ENCODE measurements at regions not wholly inside any gene's neighbourhood (a gene's known extent, or its start where the extent isn't known, plus 50 kb on each side); places are given as distances from the start of the nearest gene placed in this dataset.
"Not testable (repeated sequence)": the region's sequence is repeated elsewhere in the genome, so short reads cannot be mapped to it uniquely, and the experiment has no call there.

GRCh38 chr6:14290041-14290771 is 172.6 kb downstream of the CD83 start:
- no peak for DNase-seq (ENCODE audit: low read depth)
- no peak overlapping the region for H3K4me3 ChIP-seq (ENCODE audit: low read depth, low read length)
- TF ChIP-seq, protein P1, sequence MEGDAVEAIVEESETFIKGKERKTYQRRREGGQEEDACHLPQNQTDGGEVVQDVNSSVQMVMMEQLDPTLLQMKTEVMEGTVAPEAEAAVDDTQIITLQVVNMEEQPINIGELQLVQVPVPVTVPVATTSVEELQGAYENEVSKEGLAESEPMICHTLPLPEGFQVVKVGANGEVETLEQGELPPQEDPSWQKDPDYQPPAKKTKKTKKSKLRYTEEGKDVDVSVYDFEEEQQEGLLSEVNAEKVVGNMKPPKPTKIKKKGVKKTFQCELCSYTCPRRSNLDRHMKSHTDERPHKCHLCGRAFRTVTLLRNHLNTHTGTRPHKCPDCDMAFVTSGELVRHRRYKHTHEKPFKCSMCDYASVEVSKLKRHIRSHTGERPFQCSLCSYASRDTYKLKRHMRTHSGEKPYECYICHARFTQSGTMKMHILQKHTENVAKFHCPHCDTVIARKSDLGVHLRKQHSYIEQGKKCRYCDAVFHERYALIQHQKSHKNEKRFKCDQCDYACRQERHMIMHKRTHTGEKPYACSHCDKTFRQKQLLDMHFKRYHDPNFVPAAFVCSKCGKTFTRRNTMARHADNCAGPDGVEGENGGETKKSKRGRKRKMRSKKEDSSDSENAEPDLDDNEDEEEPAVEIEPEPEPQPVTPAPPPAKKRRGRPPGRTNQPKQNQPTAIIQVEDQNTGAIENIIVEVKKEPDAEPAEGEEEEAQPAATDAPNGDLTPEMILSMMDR (conservative IDR thresholded peaks at IDR 0.05; ENCODE audit: low read depth, low read length): no peak

DNA sequence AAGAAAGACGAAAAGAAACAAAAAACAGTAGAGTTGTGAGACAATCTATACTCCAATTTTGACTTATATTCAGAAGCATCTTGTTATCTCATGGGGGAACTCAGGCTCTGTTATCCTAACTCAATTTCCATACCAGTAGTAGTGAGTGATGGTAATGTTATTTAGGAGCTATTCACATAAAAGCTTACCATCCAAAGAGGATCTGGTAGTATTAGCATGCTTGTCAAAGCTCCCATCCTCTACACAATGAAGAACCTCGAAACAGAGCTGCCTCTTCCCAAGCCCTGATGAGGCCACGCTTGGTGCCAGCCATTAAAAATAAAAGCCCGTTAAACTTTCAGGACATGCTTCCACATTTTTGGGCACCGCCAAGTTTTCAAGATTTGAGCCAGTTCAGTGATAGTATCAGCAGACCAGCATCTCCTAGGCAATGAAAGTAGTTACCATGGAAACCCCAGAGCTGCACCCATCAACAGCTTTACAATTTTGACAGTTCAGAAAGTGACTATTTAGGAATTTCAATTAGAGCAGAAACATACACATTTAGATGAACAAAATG is 173.3 kb downstream of the CD83 start:
- no peak for DNase-seq (ENCODE audit: low read depth)
- TF ChIP-seq, protein P1 (conservative IDR thresholded peaks at IDR 0.05; ENCODE audit: low read depth, low read length): no peak

DNA sequence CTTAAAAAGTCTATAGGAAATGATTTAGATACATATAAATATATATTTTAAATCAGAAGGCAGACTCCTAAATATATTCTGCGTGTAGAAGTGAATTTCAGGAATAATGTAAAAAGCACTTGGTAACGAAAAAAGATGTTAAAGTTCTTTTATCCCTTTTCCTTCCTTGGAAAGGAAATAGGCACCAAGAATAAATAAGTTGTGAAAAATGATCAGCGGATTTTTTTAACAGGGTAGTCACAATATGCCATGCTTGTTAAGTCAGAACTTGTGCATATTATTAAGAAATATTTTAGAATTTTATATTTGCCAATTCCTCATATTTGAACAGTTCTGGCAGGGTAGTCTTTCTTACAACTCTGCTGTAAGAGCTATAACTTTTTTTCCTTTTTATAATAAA is 173.8 kb downstream of the CD83 start:
- DNase-seq (ENCODE audit: low read depth): no peak
- TF ChIP-seq, protein P1 (conservative IDR thresholded peaks at IDR 0.05; ENCODE audit: low read depth, low read length): no peak
- H3K4me3 ChIP-seq (ENCODE audit: low read depth, low read length): no peak overlapping the region

More for the DNA sequence above, 173.3 kb downstream of the CD83 start:
- no peak overlapping the region for H3K4me3 ChIP-seq (ENCODE audit: low read depth, low read length)

GRCh38 chr6:14292119-14292518 is 174.5 kb downstream of the CD83 start:
- TF ChIP-seq, protein P1 (conservative IDR thresholded peaks at IDR 0.05; ENCODE audit: low read depth, low read length): no peak
- H3K4me3 ChIP-seq (ENCODE audit: low read depth, low read length): no peak overlapping the region
- no peak for DNase-seq (ENCODE audit: low read depth)

DNA sequence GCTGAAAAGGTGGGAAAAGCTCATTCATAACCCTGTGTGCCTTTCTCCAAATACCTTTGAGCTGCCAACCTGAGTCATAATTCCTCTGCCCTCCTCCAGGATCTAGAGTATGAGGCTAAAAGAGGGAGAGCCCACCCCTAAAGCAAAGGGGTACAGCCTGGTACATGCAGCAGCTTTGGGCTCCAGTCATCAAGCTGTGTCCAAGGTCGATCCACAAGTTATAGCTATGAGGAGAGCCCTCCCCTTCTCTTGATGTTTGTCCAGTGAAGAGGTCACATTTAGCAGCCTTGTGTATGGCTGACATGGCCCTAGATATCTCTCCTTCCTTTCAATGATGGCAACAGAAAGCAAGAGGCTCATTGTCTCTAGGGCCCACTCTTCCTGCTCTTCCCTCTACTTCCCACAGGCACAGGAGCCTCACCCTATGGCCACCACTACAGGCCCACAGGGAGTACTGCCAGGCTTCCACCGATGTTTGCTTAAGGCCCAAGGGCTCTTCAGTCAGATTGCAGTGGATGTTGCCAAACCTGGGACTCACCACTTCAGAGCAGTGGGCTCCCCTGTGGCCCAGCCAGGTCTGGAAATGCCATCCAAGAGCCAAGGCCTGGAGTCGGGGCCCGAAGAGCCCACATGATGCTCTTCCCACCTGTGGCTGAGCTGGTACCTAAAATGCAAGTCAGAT is 176.8 kb downstream of the CD83 start:
- TF ChIP-seq, protein P1 (conservative IDR thresholded peaks at IDR 0.05; ENCODE audit: low read depth, low read length): no peak
- H3K4me3 ChIP-seq (ENCODE audit: low read depth, low read length): no peak overlapping the region
- no peak for DNase-seq (ENCODE audit: low read depth)

GRCh38 chr6:14296698-14297097 is 179.1 kb downstream of the CD83 start:
- DNase-seq (ENCODE audit: low read depth); H3K4me3 ChIP-seq (ENCODE audit: low read depth, low read length): not testable (repeated sequence)

DNA sequence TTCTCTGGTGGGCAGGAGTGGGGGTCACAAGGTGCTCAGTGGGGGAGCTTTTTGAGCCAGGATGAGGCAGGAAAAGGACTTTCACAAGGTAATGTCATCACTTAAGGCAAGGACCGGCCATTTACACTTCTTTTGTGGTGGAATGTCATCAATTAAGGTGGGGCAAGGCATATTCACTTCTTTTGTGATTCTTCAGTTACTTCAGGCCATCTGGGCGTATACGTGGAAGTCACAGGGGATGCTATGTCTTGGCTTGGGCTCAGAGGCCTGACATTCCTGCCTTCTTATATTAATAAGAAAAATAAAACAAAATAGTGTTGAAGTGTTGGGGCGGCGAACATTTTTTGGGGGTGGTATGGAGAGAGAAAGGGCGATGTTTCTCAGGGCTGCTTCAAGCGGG is 179.5 kb downstream of the CD83 start:
- DNase-seq (ENCODE audit: low read depth); H3K4me3 ChIP-seq (ENCODE audit: low read depth, low read length): not testable (repeated sequence)

GRCh38 chr6:14300189-14300588 is 182.6 kb downstream of the CD83 start:
- H3K4me3 ChIP-seq (ENCODE audit: low read depth, low read length); DNase-seq (ENCODE audit: low read depth): not testable (repeated sequence)

- DNase-seq (ENCODE audit: low read depth); H3K4me3 ChIP-seq (ENCODE audit: low read depth, low read length): not testable (repeated sequence)
Measured at GRCh38 chr6:14300721-14301120, 183.1 kb downstream of the CD83 start.

- not testable (repeated sequence) for DNase-seq (ENCODE audit: low read depth); H3K4me3 ChIP-seq (ENCODE audit: low read depth, low read length)
Measured at GRCh38 chr6:14301477-14301876, 183.9 kb downstream of the CD83 start.

All from epithelial cell of proximal tubule (primary cell).